ENCODE measurements at regions not wholly inside any gene's neighbourhood (a gene's known extent, or its start where the extent isn't known, plus 50 kb on each side); places are given as distances from the start of the nearest gene placed in this dataset.

GRCh38 chr20:63095718-63096654 lies 89.2 kb upstream of the BHLHE23 start:
- no peak for TF ChIP-seq NFE2L2 (IDR thresholded peaks at IDR 0.05; ENCODE audit: low read length)
- TF ChIP-seq CTCF (CRISPR knock-in tag; IDR thresholded peaks at IDR 0.05), result no peak
- TF ChIP-seq CEBPB (IDR thresholded peaks at IDR 0.05; ENCODE audit: borderline replicate concordance, low read depth, low read length), result no peak
- TF ChIP-seq REST (IDR thresholded peaks at IDR 0.05; ENCODE audit: borderline replicate concordance in 1 of 2, low read depth in 1 of 2, low read length in 2 of 2), result no peak
- TF ChIP-seq CBX5 (CRISPR knock-in tag; IDR thresholded peaks at IDR 0.05; ENCODE audit: borderline replicate concordance), result no peak
- no peak for TF ChIP-seq RAD21 (CRISPR knock-in tag; IDR thresholded peaks at IDR 0.05)
- TF ChIP-seq MAZ (IDR thresholded peaks at IDR 0.05; ENCODE audit: borderline replicate concordance, low read depth, low read length), result no peak
- TF ChIP-seq MAZ (CRISPR knock-in tag; IDR thresholded peaks at IDR 0.05; ENCODE audit: low read depth), result no peak
- no peak for TF ChIP-seq JUNB (CRISPR knock-in tag; IDR thresholded peaks at IDR 0.05; ENCODE audit: borderline replicate concordance)
- no peak for TF ChIP-seq POLR2A (IDR thresholded peaks at IDR 0.05; ENCODE audit: insufficient read depth in 1 of 2, low read depth in 2 of 2, low read length in 2 of 2)
- no peak for TF ChIP-seq NFYB (CRISPR knock-in tag; IDR thresholded peaks at IDR 0.05)

All from HepG2 (cell line).